GM03348 (cell line): ENCODE measurements at regions not wholly inside any gene's neighbourhood (a gene's known extent, or its start where the extent isn't known, plus 50 kb on each side); places are given as distances from the start of the nearest gene placed in this dataset.
"Not testable (repeated sequence)": the region's sequence is repeated elsewhere in the genome, so short reads cannot be mapped to it uniquely, and the experiment has no call there.

ENCODE experiments used
- DNase-seq: peaks from one replicate; pipeline ENCODE4 v3.0.0; 2012; ENCODE audit warnings: low spot score

DNA sequence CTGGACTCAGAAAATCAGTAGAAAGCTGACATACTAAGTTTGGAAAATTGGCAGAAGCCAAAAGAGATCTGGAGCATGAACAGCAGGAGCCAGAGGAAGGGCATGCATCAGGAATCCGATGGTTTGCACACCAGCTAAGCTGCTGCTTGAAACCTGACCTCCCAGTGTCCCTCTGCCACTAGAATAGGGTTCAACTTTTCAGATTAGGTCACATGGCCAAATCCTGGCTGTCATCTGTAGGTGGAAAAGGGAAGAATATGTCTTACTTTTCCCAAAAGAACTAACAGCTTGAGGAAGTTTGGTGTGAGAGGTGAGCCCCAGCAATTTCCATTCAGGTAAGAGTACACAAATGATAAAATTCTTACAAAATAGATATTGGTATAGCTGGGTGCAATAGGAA is 732.6 kb downstream of the RERGL start:
- DNase-seq, result no peak

GRCh38 chr12:17352164-17352563 is 737.8 kb downstream of the RERGL start:
- DNase-seq, result no peak

DNA sequence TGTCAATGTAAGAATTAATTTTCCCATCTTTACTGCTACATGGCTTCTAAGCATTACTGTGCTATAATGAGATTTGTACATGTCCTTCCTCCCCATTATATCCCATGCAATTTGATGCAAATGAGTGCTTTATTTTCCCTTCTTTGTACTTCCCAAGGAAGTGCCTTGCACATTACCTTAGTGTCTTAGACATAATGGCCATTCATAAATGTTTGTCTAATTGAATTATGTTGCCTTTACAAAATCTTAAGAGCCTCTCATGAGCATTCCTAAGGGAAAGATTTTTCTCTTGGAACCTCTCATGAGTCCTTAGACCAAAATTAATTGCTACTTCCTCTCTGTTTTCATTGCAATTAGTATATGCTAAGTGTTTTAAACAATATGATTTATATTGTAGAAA is 741.7 kb downstream of the RERGL start:
- DNase-seq, result no peak

DNA sequence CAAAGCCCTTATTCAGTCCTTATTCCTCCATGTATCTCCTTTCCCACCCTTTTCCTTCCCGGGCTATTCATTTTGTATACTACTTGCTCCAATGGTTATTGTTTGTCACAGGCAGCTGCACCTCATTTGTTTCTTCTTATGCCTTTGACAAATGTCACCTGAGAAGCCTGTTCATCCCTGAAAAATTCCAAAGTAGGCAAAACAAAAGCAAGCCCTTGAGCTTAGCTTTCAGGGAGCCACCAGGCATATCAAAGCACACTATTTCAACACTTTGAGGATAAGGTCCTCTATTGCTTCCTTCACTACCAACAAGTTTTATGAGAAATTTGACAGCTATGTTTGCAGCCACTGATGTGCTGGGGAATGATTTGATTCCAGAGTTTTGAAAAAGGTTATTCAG is 738.7 kb upstream of the LMO3 start:
- no peak for DNase-seq

DNA sequence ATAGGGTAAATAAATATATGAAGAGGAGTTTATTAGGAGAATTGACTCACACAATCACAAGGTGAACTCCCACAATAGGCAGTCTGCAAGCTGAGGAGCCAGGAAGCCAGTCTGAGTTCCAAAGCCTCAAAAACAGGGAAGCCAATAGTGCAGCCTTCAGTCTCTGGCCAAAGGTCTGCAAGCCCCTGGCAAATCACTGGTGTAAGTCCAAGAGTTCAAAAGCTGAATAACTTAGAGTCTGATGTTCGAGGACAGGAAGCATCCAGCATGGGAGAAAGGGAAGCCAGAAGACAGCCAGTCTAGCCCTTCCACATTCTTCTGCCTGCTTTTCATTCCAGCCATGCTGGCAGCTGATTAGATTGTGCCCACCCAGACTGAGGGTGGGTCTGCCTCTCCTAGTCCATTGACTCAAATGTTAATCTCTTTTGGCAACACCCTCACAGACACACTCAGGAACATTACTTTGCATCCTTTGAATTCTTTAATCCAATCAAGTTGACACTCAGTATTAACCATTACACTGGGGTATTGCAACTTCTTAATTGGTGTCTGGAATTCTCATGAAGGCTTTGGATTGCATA is 736.5 kb upstream of the LMO3 start:
- no peak for DNase-seq

DNA sequence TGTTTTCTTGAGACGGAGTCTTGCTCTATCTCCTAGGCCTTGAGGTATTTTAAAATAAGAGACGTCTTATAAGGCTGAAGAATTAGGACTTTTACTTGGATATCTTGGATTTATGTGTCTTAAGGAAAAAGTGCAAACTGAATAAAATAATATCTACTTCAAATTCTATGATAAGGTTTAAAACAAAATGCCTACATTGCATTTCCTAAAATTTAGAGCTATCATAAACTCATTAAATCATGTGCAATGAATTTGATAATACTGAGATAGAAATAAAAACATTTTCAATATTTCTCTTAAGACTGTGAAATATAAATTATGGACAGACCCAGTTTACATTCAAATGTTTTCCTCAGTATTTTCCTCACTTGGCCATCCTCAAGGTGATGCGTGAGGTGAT is 729.5 kb upstream of the LMO3 start:
- no peak for DNase-seq

DNA sequence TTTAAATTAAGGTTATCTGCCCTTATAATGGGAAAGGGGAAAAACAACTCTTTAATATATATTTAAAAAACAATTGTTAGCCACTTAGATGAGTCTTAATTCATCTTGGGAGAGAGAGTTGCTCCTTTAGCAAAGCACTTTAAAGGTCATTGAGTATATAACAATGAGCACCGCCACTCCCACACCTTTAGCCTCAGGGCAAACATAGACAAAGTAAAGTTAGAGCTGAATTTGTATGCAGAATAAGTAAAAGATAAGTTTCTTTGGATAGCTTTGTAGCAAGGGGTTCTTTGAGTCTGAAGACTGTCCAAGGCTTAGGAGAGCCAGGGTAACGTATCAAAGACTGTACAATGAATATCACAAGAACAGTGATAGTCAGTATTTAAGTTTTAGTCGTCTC is 728.8 kb upstream of the LMO3 start:
- DNase-seq, result no peak

- no peak for DNase-seq
Measured at GRCh38 chr12:17333287-17333686, 727.3 kb upstream of the LMO3 start.

DNA sequence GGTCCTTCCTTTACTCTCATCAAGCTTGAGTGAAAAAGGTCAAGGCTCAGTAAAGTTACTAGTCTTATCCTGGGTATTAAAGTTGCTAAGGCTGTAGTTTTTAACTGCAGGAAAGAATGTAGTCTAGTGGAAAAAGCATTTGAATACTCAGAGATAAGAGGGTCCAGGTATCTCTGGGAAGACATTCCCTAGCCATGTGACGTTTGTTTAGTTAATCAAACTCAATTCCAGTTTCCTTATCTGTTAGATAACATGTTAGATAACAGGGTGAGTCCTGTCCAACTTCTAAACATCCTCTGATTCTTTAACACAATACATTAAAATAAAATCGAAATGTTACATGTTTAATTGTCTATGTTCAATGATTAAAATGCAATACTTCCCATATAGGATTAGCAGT is 720.7 kb upstream of the LMO3 start:
- DNase-seq, result no peak

DNA sequence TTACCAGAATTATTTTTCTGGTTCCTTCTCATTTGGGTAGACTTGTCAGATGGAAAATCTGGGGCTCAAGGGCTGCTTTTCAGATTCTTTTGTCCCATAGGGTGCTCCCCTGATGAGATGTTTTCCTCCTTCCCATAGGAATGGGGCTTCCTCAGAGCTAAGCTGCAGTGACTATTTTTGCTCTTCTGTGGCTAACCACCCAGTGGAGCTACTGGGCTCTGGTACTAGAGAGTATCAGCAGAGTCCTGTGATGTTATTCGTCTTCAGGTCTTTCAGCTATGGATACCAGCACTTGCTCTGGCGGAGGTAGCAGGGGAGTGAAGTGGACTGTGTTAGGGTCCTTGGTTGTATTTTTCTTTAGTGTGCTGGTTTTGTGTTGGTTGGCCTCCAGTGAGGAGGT is 716.1 kb upstream of the LMO3 start:
- no peak for DNase-seq

DNA sequence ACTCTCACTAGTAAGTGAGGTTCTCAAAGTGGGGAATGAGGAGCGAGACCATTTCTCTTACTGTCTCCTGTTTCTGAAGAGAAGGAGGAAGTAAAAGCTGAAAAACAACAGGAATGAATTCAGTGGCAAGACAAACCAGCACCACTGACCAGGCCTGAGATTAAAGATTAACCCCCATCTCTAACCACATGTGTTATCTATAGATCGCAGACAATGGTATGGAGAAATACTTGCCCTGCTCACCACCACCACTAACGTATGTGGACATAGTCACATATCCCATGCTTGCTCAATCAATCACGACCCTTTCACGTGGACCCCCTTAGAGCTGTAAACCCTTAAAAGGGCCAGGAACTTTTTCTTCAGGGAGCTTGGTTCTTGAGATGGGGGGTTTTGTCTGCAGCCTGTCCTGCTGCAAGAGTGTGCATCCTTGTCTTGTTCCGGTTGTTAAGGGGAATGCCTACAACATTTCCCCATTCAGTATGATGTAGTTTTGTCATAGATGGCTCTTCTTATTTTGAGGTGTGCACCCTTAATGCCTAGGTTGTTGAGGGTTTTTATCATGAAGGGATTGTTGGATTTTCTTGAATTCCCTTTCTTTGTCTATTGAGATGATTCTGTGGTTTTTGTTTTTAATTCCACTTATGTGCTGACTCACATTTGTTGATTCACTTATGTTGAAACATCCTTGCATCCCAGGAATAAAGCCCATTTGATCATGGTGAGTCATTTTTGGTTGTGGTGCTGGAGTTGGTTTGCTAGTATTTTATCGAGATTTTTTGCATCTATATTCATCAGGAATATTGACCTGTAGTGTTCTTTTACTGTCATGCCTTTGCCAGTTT is 698.8 kb upstream of the LMO3 start:
- no peak for DNase-seq

GRCh38 chr12:17302001-17302400 is 696.0 kb upstream of the LMO3 start:
- DNase-seq, result no peak

- no peak for DNase-seq
Measured at GRCh38 chr12:17301544-17301943, 695.6 kb upstream of the LMO3 start.

DNA sequence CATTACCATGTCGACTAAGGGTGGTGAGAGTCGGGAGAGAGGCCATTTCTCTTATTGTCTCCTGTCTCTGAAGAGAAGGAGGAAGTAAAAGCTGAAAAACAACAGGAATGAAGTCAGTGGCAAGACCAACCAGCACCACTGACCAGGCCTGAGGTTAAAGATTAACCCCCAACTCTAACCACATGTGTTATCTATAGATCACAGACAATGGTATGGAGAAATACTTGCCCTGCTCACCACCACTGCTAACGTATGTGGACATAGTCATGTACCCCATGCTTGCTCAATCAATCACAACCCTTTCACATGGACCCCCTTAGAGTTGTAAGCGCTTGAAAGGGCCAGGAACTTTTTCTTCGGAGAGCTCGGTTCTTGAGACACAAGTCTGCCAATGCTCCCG is 690.9 kb upstream of the LMO3 start:
- DNase-seq, result no peak

DNA sequence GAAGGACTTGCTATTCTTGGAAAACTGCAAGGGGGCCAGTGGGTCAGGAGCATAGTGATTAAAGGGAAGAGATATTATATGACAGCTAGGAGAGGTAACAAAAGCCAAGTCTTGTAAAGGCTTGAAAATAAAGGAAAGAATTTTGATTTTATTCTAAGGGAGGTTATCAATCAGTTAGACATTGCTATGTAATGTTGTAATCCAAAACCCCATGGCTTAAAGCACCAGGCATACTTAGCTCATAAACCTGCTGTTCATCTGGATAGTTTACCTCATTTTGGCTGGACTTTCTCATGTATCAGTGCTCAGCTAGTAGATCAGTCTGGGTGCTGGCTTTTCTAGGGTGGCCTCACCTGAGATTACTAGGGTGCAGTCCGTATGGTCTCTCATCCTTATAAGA is 680.9 kb upstream of the LMO3 start:
- DNase-seq, result no peak

DNA sequence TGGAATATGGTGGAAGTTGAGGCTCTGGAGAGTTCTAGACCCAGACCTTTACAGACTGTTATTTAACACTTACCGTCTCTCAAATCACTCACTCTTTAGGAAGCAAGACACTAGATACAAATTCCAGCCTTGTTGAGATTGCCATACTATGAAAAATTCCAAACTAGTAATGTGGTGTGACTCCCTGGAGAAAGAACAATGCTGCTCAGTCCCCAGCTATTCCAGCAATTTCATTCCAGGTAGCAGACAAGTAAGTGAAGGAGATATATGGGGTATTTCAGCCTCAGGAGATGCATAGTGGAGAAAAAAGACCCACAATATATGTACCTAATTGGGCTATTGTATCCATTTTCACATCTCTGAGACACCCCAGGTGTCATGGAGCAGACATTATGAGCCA is 678.9 kb upstream of the LMO3 start:
- no peak for DNase-seq

- no peak for DNase-seq
Measured at GRCh38 chr12:17283563-17283962, 677.6 kb upstream of the LMO3 start.

DNA sequence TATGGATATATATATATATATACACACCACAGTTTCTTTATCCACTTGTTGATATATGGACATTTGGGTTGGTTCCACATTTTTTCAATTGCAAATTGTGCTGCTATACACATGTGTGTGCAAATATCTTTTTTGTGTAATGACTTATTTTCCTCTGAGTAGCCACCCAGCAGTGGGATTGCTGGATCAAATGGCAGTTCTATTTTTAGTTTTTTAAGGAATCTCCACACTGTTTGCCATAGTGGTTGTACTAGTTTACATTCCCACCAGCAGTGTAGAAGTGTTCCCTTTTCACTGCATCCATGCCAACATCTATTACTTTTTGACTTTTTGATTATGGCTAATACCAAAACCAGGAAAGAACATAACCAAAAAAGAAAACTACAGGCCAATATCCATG is 676.2 kb upstream of the LMO3 start:
- not testable (repeated sequence) for DNase-seq

GRCh38 chr12:17278946-17279345 is 673.0 kb upstream of the LMO3 start:
- DNase-seq, result no peak

DNA sequence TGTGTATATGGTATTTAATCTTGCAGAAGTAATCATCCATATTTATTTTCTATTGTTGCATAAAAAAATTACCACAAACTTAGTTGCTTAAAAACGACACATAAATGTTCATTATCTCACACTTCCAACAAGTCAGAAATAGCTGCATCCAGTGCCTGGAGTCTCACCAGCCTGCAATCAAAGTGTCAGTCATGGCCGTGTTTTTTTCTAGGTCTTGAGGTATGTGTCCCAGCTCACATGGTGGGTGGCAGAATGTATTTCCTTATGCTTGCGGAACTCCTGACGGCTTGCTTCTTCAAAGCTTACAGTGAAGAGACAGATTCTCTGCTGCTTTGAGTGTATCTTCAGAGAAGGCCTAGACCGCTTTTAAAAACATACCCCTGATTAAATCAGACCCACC is 670.2 kb upstream of the LMO3 start:
- DNase-seq, result no peak

DNA sequence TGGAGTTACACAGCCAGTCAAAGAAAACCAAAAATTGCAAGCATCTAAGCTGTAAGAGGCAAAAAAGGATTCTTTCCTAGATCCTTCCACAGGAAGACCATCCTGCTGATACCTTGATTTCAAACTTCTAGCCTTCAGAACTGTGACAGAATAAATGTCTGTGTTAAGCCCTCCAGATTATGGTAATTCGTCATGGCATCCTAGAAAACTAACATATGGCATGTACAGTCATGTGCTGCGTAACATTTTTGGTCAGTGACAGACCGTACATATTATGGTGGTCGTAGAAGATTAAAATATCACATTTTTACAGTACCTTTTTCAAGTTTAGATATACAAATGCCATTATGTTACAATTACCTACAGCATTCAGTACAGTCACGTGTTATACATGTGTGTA is 660.9 kb upstream of the LMO3 start:
- DNase-seq, result no peak

- DNase-seq, result no peak
Measured at GRCh38 chr12:17264603-17265002, 658.6 kb upstream of the LMO3 start.

DNA sequence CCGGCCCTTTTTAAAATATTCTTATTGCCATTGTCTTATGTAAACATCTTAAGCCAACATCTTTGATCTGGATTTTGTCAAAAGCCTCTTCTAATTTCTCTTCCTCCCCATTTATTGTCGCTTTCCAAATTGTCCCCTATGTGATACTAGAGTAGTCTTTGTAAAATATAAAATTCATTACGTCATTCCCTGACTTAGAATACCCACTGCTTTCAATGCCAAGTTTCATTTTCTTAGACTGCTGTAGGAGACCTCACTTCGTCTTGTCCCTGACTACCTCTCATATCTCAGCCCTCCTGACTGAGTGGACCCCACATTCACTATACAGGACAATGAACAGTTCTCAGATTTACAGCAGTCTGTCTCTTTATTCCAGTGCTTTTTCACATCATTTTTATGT is 633.9 kb upstream of the LMO3 start:
- no peak for DNase-seq

DNA sequence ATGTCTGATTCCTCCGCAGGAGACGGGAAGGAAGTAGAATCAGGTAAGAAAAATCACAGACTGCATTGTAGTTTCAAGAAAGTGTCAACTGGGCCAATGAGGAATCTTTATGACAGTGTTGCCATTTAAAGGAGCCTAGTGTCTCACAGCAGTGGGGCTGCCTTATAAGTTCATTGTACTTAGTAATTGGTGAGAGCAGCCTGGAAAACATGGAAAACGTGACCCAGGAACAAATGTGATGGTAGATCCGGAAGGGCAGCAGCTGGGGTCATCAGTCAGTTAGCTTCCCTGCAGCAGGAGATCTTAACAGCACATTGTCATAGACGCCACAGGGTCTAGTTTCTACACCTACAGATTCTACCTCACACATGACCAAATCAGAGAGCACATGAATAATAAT is 630.0 kb upstream of the LMO3 start:
- no peak for DNase-seq
